ENCODE measurements at regions not wholly inside any gene's neighbourhood (a gene's known extent, or its start where the extent isn't known, plus 50 kb on each side); places are given as distances from the start of the nearest gene placed in this dataset.

DNA sequence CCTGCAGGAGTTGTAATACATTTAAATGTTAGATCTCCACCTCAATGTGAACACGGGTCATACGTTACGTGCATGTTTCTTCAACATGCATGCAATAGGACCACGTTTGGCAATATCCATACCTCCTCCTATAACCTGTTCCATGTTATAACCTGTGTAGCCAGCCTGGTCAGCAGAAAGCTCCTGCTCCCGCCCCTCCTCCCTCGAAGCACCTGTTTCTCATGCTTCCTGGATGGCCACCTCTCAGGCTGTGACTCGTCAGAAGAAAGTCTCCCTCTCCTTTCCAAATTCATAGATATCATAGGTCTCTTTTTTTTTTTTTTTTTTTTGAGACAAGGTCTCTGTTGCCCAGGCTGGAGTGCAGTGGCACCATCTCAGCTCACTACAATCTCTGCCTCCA lies 96.5 kb downstream of the HMX1 start:
- TF ChIP-seq, protein P1, sequence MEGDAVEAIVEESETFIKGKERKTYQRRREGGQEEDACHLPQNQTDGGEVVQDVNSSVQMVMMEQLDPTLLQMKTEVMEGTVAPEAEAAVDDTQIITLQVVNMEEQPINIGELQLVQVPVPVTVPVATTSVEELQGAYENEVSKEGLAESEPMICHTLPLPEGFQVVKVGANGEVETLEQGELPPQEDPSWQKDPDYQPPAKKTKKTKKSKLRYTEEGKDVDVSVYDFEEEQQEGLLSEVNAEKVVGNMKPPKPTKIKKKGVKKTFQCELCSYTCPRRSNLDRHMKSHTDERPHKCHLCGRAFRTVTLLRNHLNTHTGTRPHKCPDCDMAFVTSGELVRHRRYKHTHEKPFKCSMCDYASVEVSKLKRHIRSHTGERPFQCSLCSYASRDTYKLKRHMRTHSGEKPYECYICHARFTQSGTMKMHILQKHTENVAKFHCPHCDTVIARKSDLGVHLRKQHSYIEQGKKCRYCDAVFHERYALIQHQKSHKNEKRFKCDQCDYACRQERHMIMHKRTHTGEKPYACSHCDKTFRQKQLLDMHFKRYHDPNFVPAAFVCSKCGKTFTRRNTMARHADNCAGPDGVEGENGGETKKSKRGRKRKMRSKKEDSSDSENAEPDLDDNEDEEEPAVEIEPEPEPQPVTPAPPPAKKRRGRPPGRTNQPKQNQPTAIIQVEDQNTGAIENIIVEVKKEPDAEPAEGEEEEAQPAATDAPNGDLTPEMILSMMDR (IDR thresholded peaks at IDR 0.05): no peak
- TF ChIP-seq POLR2A (IDR thresholded peaks at IDR 0.05): no peak
